A549 (cell line): ENCODE measurements at regions not wholly inside any gene's neighbourhood (a gene's known extent, or its start where the extent isn't known, plus 50 kb on each side); places are given as distances from the start of the nearest gene placed in this dataset.

Experiments
- ATAC-seq, 2 experiments: fragments of 200-7000 bp in 1 of 2; fragments of >200 bp in 1 of 2; cut with Nextera tagmentation in 1 of 2; cut with Tn5 transposase in 1 of 2; 3 replicates each; pipeline versions ENCODE4 v1.8.0 to v1.9.1; 2018 to 2020; ENCODE audit warnings: mild to moderate bottlenecking in 1 of 2, moderate library complexity in 1 of 2
- CTCF ChIA-PET: fragments of 300-600 bp; sonication (Branson Sonifier 250); formaldehyde crosslinking; extraction: SDS; loops from one replicate; lab custom pipeline; 2021; ENCODE audit warnings: antibody characterized with exemption, inconsistent platforms; lab: Yijun Ruan, JAX
- POLR2A ChIA-PET: fragments of 350-600 bp; formaldehyde crosslinking; extraction: SDS; loops from one replicate; lab custom pipeline; 2021; ENCODE audit warnings: antibody characterized with exemption, inconsistent platforms; lab: Yijun Ruan, JAX
- DNase-seq, 2 experiments: peaks; one replicate each; pipeline versions ENCODE4 v3.0.0 to v3.0.0-alpha.2; 2011 to 2016; ENCODE audit warnings: low read depth in 1 of 2, low spot score in 1 of 2
- FAIRE-seq: peaks from 2 replicates; lab custom pipeline; 2011; peaks lifted over from hg19 to GRCh38; lab: Jason Lieb, UNC
- H3K27ac ChIP-seq, 2 experiments: fragments of >200 bp; sonication (Bioruptor Twin); formaldehyde crosslinking; 3 replicates each; pipeline ENCODE4 v1.5.1; 2016 to 2017
- H3K4me1 ChIP-seq: fragments of >200 bp; sonication (Bioruptor Twin); formaldehyde crosslinking; 3 replicates; pipeline ENCODE4 v1.6.1; 2016
- H3K4me2 ChIP-seq: fragments of >200 bp; sonication (Bioruptor Twin); formaldehyde crosslinking; 3 replicates; pipeline ENCODE4 v1.6.1; 2016
- H3K4me3 ChIP-seq: fragments of >200 bp; sonication (Bioruptor Twin); formaldehyde crosslinking; 3 replicates; pipeline ENCODE4 v1.5.1; 2016
- H3K9me3 ChIP-seq: fragments of >200 bp; sonication (Bioruptor Twin); formaldehyde crosslinking; 3 replicates; pipeline ENCODE4 v1.6.1; 2016
- BHLHE40 ChIP-seq: IDR thresholded peaks from 2 replicates; pipeline ENCODE4 v1.6.1; 2012; ENCODE audit warnings: low read depth, low read length, inconsistent platforms
- CBX8 ChIP-seq: fragments of 200-600 bp; sonication (generic); IDR thresholded peaks from 2 replicates; pipeline ENCODE4 v1.6.1; 2016
- CEBPB ChIP-seq, 2 experiments: fragments of >200 bp in 1 of 2; sonication (Bioruptor Twin) in 1 of 2; formaldehyde crosslinking in 1 of 2; IDR thresholded peaks; 2 replicates each; pipeline ENCODE4 v1.6.1; 2012 to 2016
- CHD2 ChIP-seq: fragments of 150-350 bp; IDR thresholded peaks from 2 replicates; pipeline ENCODE4 v1.6.1; 2014; ENCODE audit warnings: low read length; ENCODE audit not compliant: partially characterized antibody
- CHD4 ChIP-seq: fragments of 200-600 bp; sonication (generic); IDR thresholded peaks from 2 replicates; pipeline ENCODE4 v1.6.1; 2016; ENCODE audit warnings: antibody characterized with exemption, mild to moderate bottlenecking, borderline replicate concordance
- EHMT2 ChIP-seq: fragments of 200-600 bp; sonication (generic); IDR thresholded peaks from 2 replicates; pipeline ENCODE4 v1.6.1; 2016; ENCODE audit warnings: antibody characterized with exemption, low read depth, mild to moderate bottlenecking, moderate library complexity
- EP300 ChIP-seq, 2 experiments: fragments of >200 bp; sonication (Bioruptor Twin); formaldehyde crosslinking; IDR thresholded peaks; 2 replicates in 1 of 2; 3 replicates in 1 of 2; pipeline ENCODE4 v1.6.1; 2016 to 2017
- FOSB ChIP-seq: fragments of 250-450 bp; sonication (Bioruptor Pico); IDR thresholded peaks from 2 replicates; pipeline ENCODE4 v1.5.0; 2020; ENCODE audit warnings: mild to moderate bottlenecking, moderate library complexity
- FOSL2 ChIP-seq, 2 experiments: fragments of 450-650 bp in 1 of 2; fragments of >200 bp in 1 of 2; sonication (Bioruptor Twin) in 1 of 2; formaldehyde crosslinking; IDR thresholded peaks; 2 replicates each; pipeline versions ENCODE4 v1.5.0 to v1.6.1; 2016 to 2020; ENCODE audit warnings: mild to moderate bottlenecking in 1 of 2, moderate library complexity in 1 of 2
- HOXA7 ChIP-seq: fragments of 250-450 bp; sonication (Bioruptor Pico); IDR thresholded peaks from 2 replicates; pipeline ENCODE4 v1.5.0; 2020; ENCODE audit warnings: mild to moderate bottlenecking, moderate library complexity
- HOXB13 ChIP-seq: fragments of 250-450 bp; sonication (Bioruptor Pico); IDR thresholded peaks from 2 replicates; pipeline ENCODE4 v1.5.0; 2020; ENCODE audit warnings: low read depth, mild to moderate bottlenecking, moderate library complexity
- JUNB ChIP-seq: fragments of >200 bp; sonication (Bioruptor Twin); formaldehyde crosslinking; IDR thresholded peaks from 2 replicates; pipeline ENCODE4 v1.6.1; 2016
- MAFK ChIP-seq: fragments of 450-650 bp; IDR thresholded peaks from 2 replicates; pipeline ENCODE4 v1.6.1; 2014; ENCODE audit not compliant: partially characterized antibody
- MYC ChIP-seq: IDR thresholded peaks from 2 replicates; pipeline ENCODE4 v1.6.1; 2012; ENCODE audit warnings: mild to moderate bottlenecking, inconsistent platforms, low read length, improper control_type of control experiment, borderline replicate concordance
- NFE2L2 ChIP-seq: fragments of 150-350 bp; conservative IDR thresholded peaks from 2 replicates; pipeline ENCODE4 v1.6.1; 2014; ENCODE audit warnings: low read length
- PBX3 ChIP-seq: IDR thresholded peaks from 2 replicates; pipeline ENCODE4 v1.6.1; 2012
- PHF8 ChIP-seq: fragments of 200-600 bp; sonication (generic); IDR thresholded peaks from 2 replicates; pipeline ENCODE4 v1.6.1; 2016; ENCODE audit warnings: low read depth, mild to moderate bottlenecking, antibody characterized with exemption, moderate library complexity, borderline replicate concordance
- POLR2AphosphoS2 ChIP-seq: conservative IDR thresholded peaks from 2 replicates; pipeline ENCODE4 v1.6.1; 2012; ENCODE audit warnings: low read length, improper control_type of control experiment, inconsistent platforms
- RAD21 ChIP-seq, 2 experiments: fragments of >200 bp in 1 of 2; sonication (Bioruptor Twin) in 1 of 2; formaldehyde crosslinking in 1 of 2; IDR thresholded peaks in 1 of 2; conservative IDR thresholded peaks in 1 of 2; 2 replicates in 1 of 2; 3 replicates in 1 of 2; pipeline ENCODE4 v1.6.1; 2012 to 2018; ENCODE audit warnings: inconsistent platforms in 1 of 2
- TFCP2L1 ChIP-seq: fragments of 250-450 bp; sonication (Bioruptor Pico); IDR thresholded peaks from 2 replicates; pipeline ENCODE4 v1.5.0; 2021; ENCODE audit warnings: mild to moderate bottlenecking
- USF2 ChIP-seq: fragments of 450-650 bp; IDR thresholded peaks from 2 replicates; pipeline ENCODE4 v1.6.1; 2014; ENCODE audit warnings: antibody characterized with exemption
- ZC3H11A ChIP-seq: fragments of 450-650 bp; IDR thresholded peaks from 2 replicates; pipeline ENCODE4 v1.6.1; 2014; ENCODE audit warnings: antibody characterized with exemption, mild to moderate bottlenecking
- ZNF302 ChIP-seq: fragments of 250-450 bp; sonication (Bioruptor Pico); IDR thresholded peaks from 2 replicates; pipeline ENCODE4 v1.9.0; 2021; ENCODE audit warnings: inconsistent platforms, mild to moderate bottlenecking, moderate library complexity
- WGBS: methylation state at CpG from one replicate; pipeline ENCODE4 v1.1.6; 2017; ENCODE audit errors: missing lambda C conversion rate; 5-methylcytosine and 5-hydroxymethylcytosine counted together
- TF ChIP-seq, protein P1 (sequence below): fragments of >200 bp; sonication (Bioruptor Twin); formaldehyde crosslinking; IDR thresholded peaks from 2 replicates; pipeline ENCODE4 v1.6.1; 2016
- TF ChIP-seq, protein P2 (sequence below): IDR thresholded peaks from 2 replicates; pipeline ENCODE4 v1.6.1; 2012; ENCODE audit warnings: low read depth, borderline replicate concordance

- ChIA-PET POLR2A (no interaction called here), CTCF (interaction anchor here (0.6 kb wide), 1 partner anchor 1159 kb away, joined by 3 read pairs; no protein-coding TSS in a partner anchor)
- 0% methylated on average over 1 of the region's 1 CpG for WGBS
- no peak overlapping the region for H3K27ac ChIP-seq
- no peak overlapping the region for H3K4me3 ChIP-seq
- no peaks in the 10 kb centered on the region for H3K9me3 ChIP-seq
- no peak for DNase-seq
- H3K4me2 ChIP-seq: no peak overlapping the region
- no peaks in the 10 kb centered on the region for H3K4me1 ChIP-seq
- no peak for ATAC-seq
- no peak for FAIRE-seq
- TF ChIP-seq RAD21 (conservative IDR thresholded peaks at IDR 0.05 in 1 of 2, IDR thresholded peaks at IDR 0.05 in 1 of 2): no peak
- no peak for TF ChIP-seq ZC3H11A
- no peak for TF ChIP-seq POLR2AphosphoS2
- no peak for TF ChIP-seq CBX8
- TF ChIP-seq USF2: no peak
- no peak for TF ChIP-seq FOSL2 (IDR thresholded peaks at IDR 0.05)
- no peak for TF ChIP-seq FOSL2 (CRISPR knock-in tag; IDR thresholded peaks at IDR 0.05)
- TF ChIP-seq HOXA7 (CRISPR knock-in tag): no peak
- TF ChIP-seq, protein P1, sequence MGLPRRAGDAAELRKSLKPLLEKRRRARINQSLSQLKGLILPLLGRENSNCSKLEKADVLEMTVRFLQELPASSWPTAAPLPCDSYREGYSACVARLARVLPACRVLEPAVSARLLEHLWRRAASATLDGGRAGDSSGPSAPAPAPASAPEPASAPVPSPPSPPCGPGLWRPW: no peak
- no peak for TF ChIP-seq HOXB13 (CRISPR knock-in tag)
- no peak for TF ChIP-seq NFE2L2
- no peak for TF ChIP-seq BHLHE40
- TF ChIP-seq PHF8: no peak
- TF ChIP-seq ZNF302 (CRISPR knock-in tag): no peak
Observed at GRCh38 chr3:168828536-168828935, 732.8 kb upstream of the GOLIM4 start.

GRCh38 chr3:168828014-168828413 is 732.3 kb upstream of the GOLIM4 start:
- no peak overlapping the region for H3K4me3 ChIP-seq
- H3K4me1 ChIP-seq: no peaks in the 10 kb centered on the region
- no peaks in the 10 kb centered on the region for H3K9me3 ChIP-seq
- ATAC-seq (no peak), DNase-seq (no peak), FAIRE-seq (no peak)
- no peak overlapping the region for H3K27ac ChIP-seq
- POLR2A ChIA-PET: no interaction called here
- CTCF ChIA-PET: no interaction called here
- 11% methylated on average over 4 of the region's 4 CpGs for WGBS
- H3K4me2 ChIP-seq: no peak overlapping the region
- TF ChIP-seq MAFK (no peak), FOSB (CRISPR knock-in tag) (no peak), EHMT2 (no peak), CHD2 (no peak), TFCP2L1 (CRISPR knock-in tag) (no peak), CHD4 (no peak), PBX3 (no peak), MYC (no peak), EP300 (IDR thresholded peaks at IDR 0.05) (no peak), POLR2AphosphoS2 (no peak), NFE2L2 (no peak), BHLHE40 (no peak), HOXA7 (CRISPR knock-in tag) (no peak)
- TF ChIP-seq, protein P1: no peak
- TF ChIP-seq, all 56 proteins: peak for 0

DNA sequence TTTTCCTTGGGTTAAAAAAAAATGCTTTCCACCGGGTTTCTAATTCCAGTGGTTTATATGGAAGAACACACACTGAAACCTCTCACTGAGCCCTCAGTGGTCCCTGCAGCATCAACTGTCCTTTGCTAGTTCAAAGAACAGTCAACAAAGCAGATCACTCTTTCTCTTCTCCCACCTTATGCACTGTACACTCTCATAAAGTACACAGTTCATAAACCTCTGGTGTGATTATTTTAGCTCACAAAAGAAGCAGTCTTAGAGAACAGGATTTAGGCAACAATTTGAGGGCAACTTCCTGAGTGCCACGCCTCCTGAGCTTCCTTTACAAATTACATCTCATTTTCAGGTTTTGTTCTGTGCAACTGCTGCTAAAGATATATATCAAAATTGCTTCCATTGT is 728.4 kb upstream of the GOLIM4 start:
- DNase-seq (no peak), ATAC-seq (no peak), FAIRE-seq (no peak)
- no peaks in the 10 kb centered on the region for H3K4me1 ChIP-seq
- no peak overlapping the region for H3K4me2 ChIP-seq
- no peak overlapping the region for H3K4me3 ChIP-seq
- no peak overlapping the region for H3K27ac ChIP-seq
- 4% methylated on average over 2 of the region's 2 CpGs for WGBS
- TF ChIP-seq CEBPB (IDR thresholded peaks at IDR 0.05): no peak
- no peak for TF ChIP-seq NFE2L2
- no peak for TF ChIP-seq FOSB (CRISPR knock-in tag)
- TF ChIP-seq JUNB: no peak
- TF ChIP-seq, protein P2, sequence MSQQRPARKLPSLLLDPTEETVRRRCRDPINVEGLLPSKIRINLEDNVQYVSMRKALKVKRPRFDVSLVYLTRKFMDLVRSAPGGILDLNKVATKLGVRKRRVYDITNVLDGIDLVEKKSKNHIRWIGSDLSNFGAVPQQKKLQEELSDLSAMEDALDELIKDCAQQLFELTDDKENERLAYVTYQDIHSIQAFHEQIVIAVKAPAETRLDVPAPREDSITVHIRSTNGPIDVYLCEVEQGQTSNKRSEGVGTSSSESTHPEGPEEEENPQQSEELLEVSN: no peak
- TF ChIP-seq CBX8: no peak
- ChIA-PET POLR2A (no interaction called here), CTCF (no interaction called here)
- H3K9me3 ChIP-seq: no peaks in the 10 kb centered on the region
